Gastroesophageal sphincter (tissue), 3 donors: ENCODE measurements at regions not wholly inside any gene's neighbourhood (a gene's known extent, or its start where the extent isn't known, plus 50 kb on each side); places are given as distances from the start of the nearest gene placed in this dataset.

Experiments
- POLR2A ChIP-seq, 2 donors: fragments of 450-650 bp; IDR thresholded peaks; one replicate each; pipeline ENCODE4 v1.6.1; 2017; ENCODE audit warnings: antibody characterized with exemption in 2 of 2, mild to moderate bottlenecking in 2 of 2, moderate library complexity in 1 of 2
- POLR2AphosphoS5 ChIP-seq: sonication (generic); formaldehyde crosslinking; IDR thresholded peaks from one replicate; pipeline ENCODE4 v1.6.1; 2017; ENCODE audit warnings: antibody characterized with exemption
- TF ChIP-seq, protein P1 (sequence below), 4 experiments: fragments of 200-600 bp in 2 of 4; fragments of 450-650 bp in 2 of 4; sonication (generic) in 1 of 4; IDR thresholded peaks; one replicate each; pipeline ENCODE4 v1.5.1; 2017 to 2019; ENCODE audit warnings: antibody characterized with exemption in 4 of 4, mild to moderate bottlenecking in 2 of 4, moderate library complexity in 2 of 4

DNA sequence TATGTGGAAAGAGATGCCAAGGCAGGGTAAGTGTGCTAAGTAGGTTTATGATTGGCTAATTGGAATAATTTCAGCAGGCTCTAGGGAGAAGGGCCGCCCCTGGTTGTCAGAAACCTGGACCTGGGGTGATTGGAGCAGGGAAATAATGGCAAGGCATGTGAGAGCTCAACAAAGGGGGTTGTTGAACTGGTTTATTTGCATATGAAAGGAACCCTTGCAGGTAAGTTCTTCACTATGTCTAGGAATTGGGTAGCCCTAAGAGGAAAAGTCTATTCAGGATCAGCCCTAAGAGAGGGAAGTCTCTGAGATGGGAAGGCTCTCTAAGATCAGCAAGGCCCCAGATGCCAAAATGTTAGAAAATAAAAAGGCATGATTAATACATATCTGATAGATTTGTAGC lies 139.9 kb upstream of the PRNP start:
- no peak for TF ChIP-seq POLR2A (IDR thresholded peaks at IDR 0.05)
- TF ChIP-seq POLR2AphosphoS5, result no peak
- TF ChIP-seq, protein P1, sequence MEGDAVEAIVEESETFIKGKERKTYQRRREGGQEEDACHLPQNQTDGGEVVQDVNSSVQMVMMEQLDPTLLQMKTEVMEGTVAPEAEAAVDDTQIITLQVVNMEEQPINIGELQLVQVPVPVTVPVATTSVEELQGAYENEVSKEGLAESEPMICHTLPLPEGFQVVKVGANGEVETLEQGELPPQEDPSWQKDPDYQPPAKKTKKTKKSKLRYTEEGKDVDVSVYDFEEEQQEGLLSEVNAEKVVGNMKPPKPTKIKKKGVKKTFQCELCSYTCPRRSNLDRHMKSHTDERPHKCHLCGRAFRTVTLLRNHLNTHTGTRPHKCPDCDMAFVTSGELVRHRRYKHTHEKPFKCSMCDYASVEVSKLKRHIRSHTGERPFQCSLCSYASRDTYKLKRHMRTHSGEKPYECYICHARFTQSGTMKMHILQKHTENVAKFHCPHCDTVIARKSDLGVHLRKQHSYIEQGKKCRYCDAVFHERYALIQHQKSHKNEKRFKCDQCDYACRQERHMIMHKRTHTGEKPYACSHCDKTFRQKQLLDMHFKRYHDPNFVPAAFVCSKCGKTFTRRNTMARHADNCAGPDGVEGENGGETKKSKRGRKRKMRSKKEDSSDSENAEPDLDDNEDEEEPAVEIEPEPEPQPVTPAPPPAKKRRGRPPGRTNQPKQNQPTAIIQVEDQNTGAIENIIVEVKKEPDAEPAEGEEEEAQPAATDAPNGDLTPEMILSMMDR (IDR thresholded peaks at IDR 0.05), result no peak
